H1 (cell line): ENCODE measurements at regions not wholly inside any gene's neighbourhood (a gene's known extent, or its start where the extent isn't known, plus 50 kb on each side); places are given as distances from the start of the nearest gene placed in this dataset.

Source experiments
- BCL11A ChIP-seq, 2 experiments: IDR thresholded peaks; one replicate each; pipeline ENCODE4 v1.6.1; 2011; ENCODE audit warnings: low read depth in 2 of 2, low read length in 2 of 2, mild to moderate bottlenecking in 2 of 2
- BRCA1 ChIP-seq: IDR thresholded peaks from 2 replicates; pipeline ENCODE4 v1.6.1; 2012; ENCODE audit warnings: low read depth, low read length, improper control_type of control experiment
- RAD21 ChIP-seq, 2 experiments: IDR thresholded peaks in 1 of 2; conservative IDR thresholded peaks in 1 of 2; 2 replicates each; pipeline ENCODE4 v1.6.1; 2011; ENCODE audit warnings: low read depth in 2 of 2, low read length in 2 of 2, improper control_type of control experiment in 1 of 2, inconsistent platforms in 1 of 2, mild to moderate bottlenecking in 1 of 2, moderate library complexity in 1 of 2
- RXRA ChIP-seq: IDR thresholded peaks from 2 replicates; pipeline ENCODE4 v1.6.1; 2011; ENCODE audit warnings: low read depth, mild to moderate bottlenecking, low read length, moderate library complexity; ENCODE audit not compliant: insufficient read depth
- SP4 ChIP-seq: IDR thresholded peaks from 2 replicates; pipeline ENCODE4 v1.6.1; 2012; ENCODE audit warnings: low read length, inconsistent platforms

DNA sequence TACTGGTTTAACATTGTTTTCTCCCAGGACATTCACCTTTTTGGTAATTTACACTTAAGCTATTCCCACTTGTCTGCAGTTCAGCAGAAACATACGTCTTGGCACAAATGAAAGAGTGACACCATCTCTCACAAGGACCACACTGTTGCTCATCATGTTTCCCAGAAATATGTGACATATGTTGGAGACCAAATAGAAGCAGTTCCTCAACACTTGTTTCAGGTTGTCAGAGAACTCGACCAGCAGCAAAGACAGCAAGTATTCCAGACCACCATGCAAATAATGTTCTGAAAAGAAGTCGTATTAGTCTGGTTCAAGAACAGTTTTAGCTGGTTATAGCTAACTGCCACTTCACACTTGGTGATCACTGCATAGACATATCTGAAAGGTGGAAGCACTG is 81.3 kb upstream of the KLF6 start (continued):
- TF ChIP-seq RXRA (no peak), RAD21 (IDR thresholded peaks at IDR 0.05 in 1 of 2, conservative IDR thresholded peaks at IDR 0.05 in 1 of 2; ENCODE audit: low read depth in 2 of 2, low read length in 2 of 2) (no peak), SP4 (no peak), BRCA1 (no peak), BCL11A (IDR thresholded peaks at IDR 0.05; ENCODE audit: low read depth in 2 of 2, low read length in 2 of 2) (no peak)
- TF ChIP-seq, all 59 proteins: peak for 0
